BJ (cell line): ENCODE measurements at regions not wholly inside any gene's neighbourhood (a gene's known extent, or its start where the extent isn't known, plus 50 kb on each side); places are given as distances from the start of the nearest gene placed in this dataset.

Source experiments
- CTCF ChIA-PET: fragments of 350-600 bp; formaldehyde crosslinking; extraction: SDS; loops from one replicate; lab custom pipeline; 2021; ENCODE audit warnings: antibody characterized with exemption, inconsistent platforms; lab: Yijun Ruan, JAX
- POLR2A ChIA-PET: fragments of 300-600 bp; sonication (Branson Sonifier 250); formaldehyde crosslinking; extraction: SDS; loops from one replicate; lab custom pipeline; 2021; ENCODE audit warnings: antibody characterized with exemption; lab: Charles Lee
- DNase-seq: peaks from one replicate; pipeline ENCODE4 v3.0.0-alpha.2; 2011; ENCODE audit warnings: low read depth
- H3K27me3 ChIP-seq: 2 replicates; pipeline ENCODE4 v1.6.0; 2011; ENCODE audit warnings: low read length; ENCODE audit not compliant: control insufficient read depth, insufficient read depth
- H3K36me3 ChIP-seq: 2 replicates; pipeline ENCODE4 v1.5.1; 2011; ENCODE audit warnings: low read length; ENCODE audit not compliant: control insufficient read depth, insufficient read depth
- H3K4me3 ChIP-seq: 2 replicates; pipeline ENCODE4 v1.5.1; 2011; ENCODE audit warnings: low read depth, mild to moderate bottlenecking, control low read depth, low read length
- TF ChIP-seq, protein P1 (sequence below): IDR thresholded peaks from 2 replicates; pipeline ENCODE4 v1.5.1; 2011; ENCODE audit warnings: low read depth, mild to moderate bottlenecking, control low read depth, inconsistent platforms, low read length, moderate library complexity; ENCODE audit not compliant: insufficient read depth

DNA sequence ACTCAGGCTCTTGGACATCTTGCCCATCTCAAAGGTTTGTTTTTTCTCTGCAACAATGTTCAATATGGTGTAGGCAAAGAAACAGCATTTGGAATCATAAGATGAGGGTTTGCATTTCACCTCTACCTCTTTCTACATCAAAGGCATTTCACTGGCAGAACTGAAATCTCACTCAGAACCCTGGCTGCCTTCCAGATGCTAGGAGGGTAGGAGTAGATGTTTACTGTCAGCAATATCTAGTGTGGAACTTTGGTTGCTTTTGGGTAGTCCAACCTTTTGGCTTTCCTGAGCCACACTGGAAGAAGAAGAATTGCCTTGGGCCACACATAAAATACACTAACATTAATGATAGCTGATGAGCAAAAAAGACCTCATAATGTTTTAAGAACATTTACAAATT lies 297.0 kb upstream of the KLF3 start:
- TF ChIP-seq, protein P1, sequence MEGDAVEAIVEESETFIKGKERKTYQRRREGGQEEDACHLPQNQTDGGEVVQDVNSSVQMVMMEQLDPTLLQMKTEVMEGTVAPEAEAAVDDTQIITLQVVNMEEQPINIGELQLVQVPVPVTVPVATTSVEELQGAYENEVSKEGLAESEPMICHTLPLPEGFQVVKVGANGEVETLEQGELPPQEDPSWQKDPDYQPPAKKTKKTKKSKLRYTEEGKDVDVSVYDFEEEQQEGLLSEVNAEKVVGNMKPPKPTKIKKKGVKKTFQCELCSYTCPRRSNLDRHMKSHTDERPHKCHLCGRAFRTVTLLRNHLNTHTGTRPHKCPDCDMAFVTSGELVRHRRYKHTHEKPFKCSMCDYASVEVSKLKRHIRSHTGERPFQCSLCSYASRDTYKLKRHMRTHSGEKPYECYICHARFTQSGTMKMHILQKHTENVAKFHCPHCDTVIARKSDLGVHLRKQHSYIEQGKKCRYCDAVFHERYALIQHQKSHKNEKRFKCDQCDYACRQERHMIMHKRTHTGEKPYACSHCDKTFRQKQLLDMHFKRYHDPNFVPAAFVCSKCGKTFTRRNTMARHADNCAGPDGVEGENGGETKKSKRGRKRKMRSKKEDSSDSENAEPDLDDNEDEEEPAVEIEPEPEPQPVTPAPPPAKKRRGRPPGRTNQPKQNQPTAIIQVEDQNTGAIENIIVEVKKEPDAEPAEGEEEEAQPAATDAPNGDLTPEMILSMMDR = no peak
- no peaks in the 10 kb centered on the region for H3K36me3 ChIP-seq
- H3K4me3 ChIP-seq = no peak overlapping the region
- CTCF ChIA-PET = no interaction called here
- DNase-seq = no peak
- POLR2A ChIA-PET = interaction anchor here (0.6 kb wide), 1 partner anchor 186 kb away, joined by 6 read pairs; no protein-coding TSS in a partner anchor
- no peaks in the 10 kb centered on the region for H3K27me3 ChIP-seq

DNA sequence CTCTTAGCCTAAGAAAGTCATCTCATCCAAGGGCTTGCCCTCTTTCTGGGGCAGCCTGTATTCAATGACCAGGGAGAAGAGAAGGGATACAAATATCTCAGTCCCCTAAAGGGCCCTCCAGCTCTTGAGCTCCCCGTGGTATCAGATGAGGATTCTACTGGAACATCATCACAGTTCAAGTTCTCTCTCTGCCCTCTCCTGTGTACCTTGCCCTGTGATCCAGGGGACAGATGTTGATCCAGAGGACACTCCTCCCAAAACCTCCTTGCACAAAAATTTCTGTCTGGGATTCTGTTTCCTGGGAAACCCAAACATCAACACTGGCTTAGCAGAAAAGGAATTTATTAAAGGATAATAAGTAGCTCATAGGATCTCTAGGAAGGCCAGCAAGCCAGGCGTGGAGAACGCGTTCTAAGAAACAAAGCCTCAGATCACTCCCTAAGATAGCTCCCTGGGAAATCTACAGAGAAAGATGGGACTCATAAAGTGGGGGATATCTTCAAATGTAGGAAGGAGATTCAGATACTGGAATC lies 296.3 kb upstream of the KLF3 start:
- POLR2A ChIA-PET = interaction anchor here (0.6 kb wide), 1 partner anchor 185 kb away, joined by 6 read pairs; no protein-coding TSS in a partner anchor
- CTCF ChIA-PET = no interaction called here

DNA sequence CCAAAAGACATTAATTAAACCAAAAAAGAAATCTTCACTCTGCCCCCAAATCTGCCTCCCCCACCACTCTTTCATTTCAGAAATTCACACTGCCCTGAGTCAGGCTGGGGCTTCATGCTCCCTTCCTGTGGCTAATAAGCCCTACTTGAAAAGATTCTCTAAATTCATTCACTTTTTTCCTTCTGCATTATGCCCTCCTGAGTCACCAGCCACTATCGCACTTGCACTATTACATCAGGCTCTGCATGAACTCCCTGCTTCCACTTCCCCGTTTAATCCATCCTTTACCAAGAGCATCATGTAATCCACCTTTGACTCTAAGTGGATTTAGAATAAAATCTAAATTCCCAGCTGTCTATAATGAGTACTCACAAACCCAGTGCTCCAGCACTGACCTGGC lies 295.4 kb upstream of the KLF3 start:
- H3K27me3 ChIP-seq = no peaks in the 10 kb centered on the region
- no peaks in the 10 kb centered on the region for H3K36me3 ChIP-seq
- no peak overlapping the region for H3K4me3 ChIP-seq
- TF ChIP-seq, protein P1 = no peak
- no peak for DNase-seq
- ChIA-PET CTCF (no interaction called here), POLR2A (no interaction called here)

More for the DNA sequence above, 296.3 kb upstream of the KLF3 start:
- no peak for DNase-seq
- H3K4me3 ChIP-seq = no peak overlapping the region
- TF ChIP-seq, protein P1 = no peak
- no peaks in the 10 kb centered on the region for H3K27me3 ChIP-seq
- H3K36me3 ChIP-seq = no peaks in the 10 kb centered on the region

DNA sequence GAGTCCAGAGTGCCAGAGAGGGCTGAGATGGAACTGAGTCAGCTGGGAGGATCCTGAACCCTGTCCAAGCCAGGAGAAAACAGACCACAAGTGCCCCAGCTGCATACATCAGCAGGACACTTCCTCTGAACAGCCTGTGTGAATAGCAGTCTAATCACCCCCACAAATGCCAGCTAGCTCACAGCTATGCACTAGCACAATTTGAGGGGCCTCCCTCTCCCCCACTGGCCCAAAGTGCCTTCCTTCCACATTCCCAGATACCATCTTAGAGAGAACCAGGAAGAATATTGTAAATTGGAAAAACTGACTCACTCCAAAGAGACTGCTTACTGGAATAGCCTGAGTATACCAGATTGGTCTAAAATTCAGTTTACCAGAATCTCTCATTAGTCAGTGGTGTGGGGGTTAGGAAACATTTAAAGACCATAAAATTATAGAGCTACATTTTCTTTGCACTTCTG lies 292.6 kb upstream of the KLF3 start:
- H3K4me3 ChIP-seq = no peak overlapping the region
- H3K36me3 ChIP-seq = no peaks in the 10 kb centered on the region
- TF ChIP-seq, protein P1 = no peak
- DNase-seq = peak; percentile 24
- CTCF ChIA-PET = no interaction called here
- no peaks in the 10 kb centered on the region for H3K27me3 ChIP-seq
- POLR2A ChIA-PET = interaction anchor here (0.6 kb wide), 1 partner anchor 293 kb away, joined by 3 read pairs; no protein-coding TSS in a partner anchor

DNA sequence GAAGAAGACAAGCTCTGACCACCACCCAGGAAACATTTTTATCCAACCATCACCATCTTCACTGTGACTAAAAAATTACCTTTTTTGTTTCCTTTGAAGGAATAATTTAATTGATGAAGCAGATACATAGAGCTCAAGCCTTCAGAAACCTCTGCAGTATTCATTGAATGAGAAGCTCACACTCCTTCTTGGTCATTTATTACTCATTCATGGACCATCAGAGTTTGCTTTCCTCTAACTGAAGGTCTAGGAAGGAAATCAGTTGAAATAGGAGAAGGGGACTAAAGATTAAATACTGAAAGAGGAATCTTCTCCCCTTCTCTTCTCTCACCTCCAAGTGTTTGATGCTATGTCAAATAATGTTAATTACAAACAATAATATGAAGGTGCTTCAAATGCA lies 290.6 kb upstream of the KLF3 start:
- H3K4me3 ChIP-seq = no peak overlapping the region
- H3K36me3 ChIP-seq = no peaks in the 10 kb centered on the region
- ChIA-PET CTCF (interaction anchor here (1.5 kb wide), 2 partner anchors 51 to 54 kb away, joined by 4 to 5 read pairs; no protein-coding TSS in a partner anchor), POLR2A (no interaction called here)
- H3K27me3 ChIP-seq = no peaks in the 10 kb centered on the region
- TF ChIP-seq, protein P1 = no peak
- DNase-seq = no peak
